OCI-LY3 (cell line): ENCODE measurements at regions not wholly inside any gene's neighbourhood (a gene's known extent, or its start where the extent isn't known, plus 50 kb on each side); places are given as distances from the start of the nearest gene placed in this dataset.
"Not testable (repeated sequence)": the region's sequence is repeated elsewhere in the genome, so short reads cannot be mapped to it uniquely, and the experiment has no call there.

Source experiments
- H2AFZ ChIP-seq: fragments of 200-600, 300-600 bp; shearing (Covaris generic); 2 replicates; pipeline ENCODE4 v1.6.0; 2014; ENCODE audit warnings: antibody characterized with exemption, low read depth, low read length
- H3K27ac ChIP-seq: fragments of 200-600, 300-600 bp; sonication (generic); 2 replicates; pipeline ENCODE4 v1.5.1; 2014; ENCODE audit warnings: mild to moderate bottlenecking, low read length, moderate library complexity, mixed read lengths
- H3K27me3 ChIP-seq: fragments of 200-600, 300-600 bp; sonication (generic); 2 replicates; pipeline ENCODE4 v1.6.1; 2014; ENCODE audit warnings: low read depth, low read length, mixed read lengths
- H3K36me3 ChIP-seq: fragments of 200-600, 300-600 bp; sonication (generic); replicated peaks from 2 replicates; pipeline ENCODE3; 2014; ENCODE audit warnings: low read depth, low read length, mixed read lengths
- H3K4me1 ChIP-seq: fragments of 300-600, 200-600 bp; sonication (generic); 2 replicates; pipeline ENCODE4 v1.6.1; 2014; ENCODE audit warnings: low read length, mixed read lengths
- H3K4me2 ChIP-seq: fragments of 200-600, 300-600 bp; sonication (generic); 2 replicates; pipeline ENCODE4 v1.6.1; 2014; ENCODE audit warnings: low read length, mixed read lengths
- H3K4me3 ChIP-seq: fragments of 300-600, 200-600 bp; sonication (generic); 2 replicates; pipeline ENCODE4 v1.5.1; 2014; ENCODE audit warnings: antibody characterized with exemption, mild to moderate bottlenecking, low read length, moderate library complexity
- H3K79me2 ChIP-seq: fragments of 300-600, 200-600 bp; shearing (Covaris generic); 2 replicates; pipeline ENCODE4 v1.6.1; 2014; ENCODE audit warnings: mild to moderate bottlenecking, low read length, mixed read lengths
- H3K9ac ChIP-seq: fragments of 300-600, 200-600 bp; shearing (Covaris generic); 2 replicates; pipeline ENCODE4 v1.6.0; 2014; ENCODE audit warnings: mild to moderate bottlenecking, low read length, moderate library complexity
- H3K9me3 ChIP-seq: fragments of 200-600, 300-600 bp; shearing (Covaris generic); 2 replicates; pipeline ENCODE4 v1.6.1; 2014; ENCODE audit warnings: low read length, mixed read lengths; ENCODE audit not compliant: insufficient read depth
- H4K20me1 ChIP-seq: fragments of 200-600, 300-600 bp; sonication (generic); 2 replicates; pipeline ENCODE4 v1.6.1; 2016; ENCODE audit warnings: low read length, mixed read lengths; ENCODE audit not compliant: insufficient read depth
- EZH2phosphoT487 ChIP-seq: fragments of 200-600 bp; shearing (Covaris generic); IDR thresholded peaks from 2 replicates; pipeline ENCODE4 v1.6.1; 2018; ENCODE audit warnings: antibody characterized with exemption, mixed run types, low read depth
- TF ChIP-seq, protein P1 (sequence below): fragments of 200-600, 300-600 bp; sonication (generic); IDR thresholded peaks from 2 replicates; pipeline ENCODE4 v1.5.1; 2014; ENCODE audit warnings: antibody characterized with exemption, low read length, low read depth

DNA sequence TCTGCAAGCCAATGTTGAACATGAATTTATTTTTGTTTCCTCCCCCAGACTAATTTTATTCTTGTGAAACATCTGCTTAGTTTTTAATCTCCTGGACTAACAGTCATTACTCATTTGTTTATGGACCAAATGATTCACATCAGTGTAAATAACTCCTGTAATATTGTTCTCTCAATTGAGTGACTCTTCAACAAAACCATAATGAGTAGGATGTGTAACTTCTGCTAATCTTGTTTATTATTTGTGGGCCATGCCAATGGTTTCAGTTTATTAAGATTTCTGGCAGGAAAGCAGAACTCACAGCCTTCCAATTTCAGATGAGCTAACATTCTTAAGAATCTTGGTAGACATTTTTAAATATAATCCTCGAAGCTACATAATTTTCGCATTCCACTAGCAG is 1216.3 kb upstream of the GOT2 start:
- H3K27me3 ChIP-seq, result no peaks in the 10 kb centered on the region

DNA sequence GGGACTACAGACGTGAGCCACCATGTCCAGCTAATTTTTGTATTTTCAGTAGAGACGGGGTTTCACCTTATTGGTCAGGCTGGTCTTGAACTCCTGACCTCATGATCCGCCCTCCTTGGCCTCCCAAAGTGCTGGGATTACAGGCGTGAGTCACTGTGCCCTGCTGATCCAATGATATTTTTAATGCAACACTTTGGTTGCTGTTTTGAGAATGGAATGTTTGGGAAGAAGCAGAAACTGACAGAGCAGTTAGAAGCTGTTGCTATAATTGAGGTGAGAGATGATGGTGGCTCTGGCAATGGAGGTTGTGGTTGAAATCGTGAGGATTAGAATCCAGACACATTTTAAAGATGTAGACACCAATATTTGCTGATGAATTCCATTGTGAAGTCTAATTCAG is 1209.9 kb upstream of the GOT2 start:
- not testable (repeated sequence) for H3K9ac ChIP-seq, H3K36me3 ChIP-seq, H3K27ac ChIP-seq, H3K9me3 ChIP-seq, H4K20me1 ChIP-seq, H3K27me3 ChIP-seq, H3K79me2 ChIP-seq, H3K4me3 ChIP-seq, H3K4me1 ChIP-seq, H3K4me2 ChIP-seq, H2AFZ ChIP-seq

More for the DNA sequence above, 1216.3 kb upstream of the GOT2 start:
- no peak overlapping the region for H3K27ac ChIP-seq
- H3K4me2 ChIP-seq, result no peak overlapping the region
- no peaks in the 10 kb centered on the region for H3K36me3 ChIP-seq
- no peak overlapping the region for H3K9ac ChIP-seq
- no peak overlapping the region for H2AFZ ChIP-seq
- no peak overlapping the region for H3K4me3 ChIP-seq
- no peaks in the 10 kb centered on the region for H3K9me3 ChIP-seq
- no peaks in the 10 kb centered on the region for H4K20me1 ChIP-seq
- no peaks in the 10 kb centered on the region for H3K79me2 ChIP-seq
- TF ChIP-seq, protein P1, sequence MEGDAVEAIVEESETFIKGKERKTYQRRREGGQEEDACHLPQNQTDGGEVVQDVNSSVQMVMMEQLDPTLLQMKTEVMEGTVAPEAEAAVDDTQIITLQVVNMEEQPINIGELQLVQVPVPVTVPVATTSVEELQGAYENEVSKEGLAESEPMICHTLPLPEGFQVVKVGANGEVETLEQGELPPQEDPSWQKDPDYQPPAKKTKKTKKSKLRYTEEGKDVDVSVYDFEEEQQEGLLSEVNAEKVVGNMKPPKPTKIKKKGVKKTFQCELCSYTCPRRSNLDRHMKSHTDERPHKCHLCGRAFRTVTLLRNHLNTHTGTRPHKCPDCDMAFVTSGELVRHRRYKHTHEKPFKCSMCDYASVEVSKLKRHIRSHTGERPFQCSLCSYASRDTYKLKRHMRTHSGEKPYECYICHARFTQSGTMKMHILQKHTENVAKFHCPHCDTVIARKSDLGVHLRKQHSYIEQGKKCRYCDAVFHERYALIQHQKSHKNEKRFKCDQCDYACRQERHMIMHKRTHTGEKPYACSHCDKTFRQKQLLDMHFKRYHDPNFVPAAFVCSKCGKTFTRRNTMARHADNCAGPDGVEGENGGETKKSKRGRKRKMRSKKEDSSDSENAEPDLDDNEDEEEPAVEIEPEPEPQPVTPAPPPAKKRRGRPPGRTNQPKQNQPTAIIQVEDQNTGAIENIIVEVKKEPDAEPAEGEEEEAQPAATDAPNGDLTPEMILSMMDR, result no peak
- TF ChIP-seq EZH2phosphoT487, result no peak
- no peaks in the 10 kb centered on the region for H3K4me1 ChIP-seq

DNA sequence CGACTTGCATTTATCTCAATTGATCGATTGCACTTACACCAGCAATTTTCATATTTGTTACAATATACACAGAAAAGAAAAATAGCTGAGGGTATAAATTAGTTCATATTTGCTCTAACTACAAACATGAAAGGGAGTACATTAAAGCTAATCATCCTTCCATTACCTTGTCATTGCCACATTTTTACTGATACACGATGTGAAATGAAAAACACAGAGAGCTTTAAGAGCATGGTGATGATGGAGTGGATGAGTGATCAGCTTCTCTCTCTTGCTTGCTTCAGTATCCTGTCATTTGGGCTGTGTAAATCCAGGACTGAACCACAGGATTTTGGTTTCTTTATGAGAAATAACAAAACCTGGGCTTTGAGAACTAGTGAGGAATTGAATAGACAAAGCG is 1207.5 kb upstream of the GOT2 start:
- Histone ChIP-seq H3K4me1 (no peaks in the 10 kb centered on the region), H3K9ac (no peak overlapping the region), H3K27me3 (no peaks in the 10 kb centered on the region), H3K9me3 (no peaks in the 10 kb centered on the region), H3K36me3 (no peaks in the 10 kb centered on the region), H2AFZ (no peak overlapping the region), H3K4me3 (no peak overlapping the region), H3K4me2 (no peak overlapping the region), H4K20me1 (no peaks in the 10 kb centered on the region), H3K79me2 (no peaks in the 10 kb centered on the region), H3K27ac (no peak overlapping the region)
- TF ChIP-seq, protein P1, result no peak
- TF ChIP-seq EZH2phosphoT487, result no peak

DNA sequence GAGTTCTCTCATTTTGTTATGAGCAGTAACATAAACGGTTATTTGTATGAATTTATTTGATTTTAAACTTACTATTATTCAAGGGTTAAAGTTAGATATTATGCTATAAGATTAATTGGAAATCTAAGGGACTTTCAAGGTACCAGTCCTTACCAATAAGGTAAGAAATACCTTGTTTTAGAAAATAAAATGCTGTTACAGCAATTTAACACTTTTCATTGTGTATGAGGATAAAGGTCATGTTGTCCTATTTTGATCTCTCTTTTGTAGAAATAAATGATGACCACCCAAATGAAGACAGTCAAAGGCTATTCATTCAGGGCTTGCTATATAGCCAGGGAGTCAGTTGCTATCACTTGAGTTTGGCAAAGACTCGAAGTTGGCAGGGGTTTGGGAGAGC is 1185.9 kb upstream of the GOT2 start:
- Histone ChIP-seq H3K27ac (no peak overlapping the region), H3K4me1 (no peaks in the 10 kb centered on the region), H3K36me3 (no peaks in the 10 kb centered on the region), H3K4me2 (no peak overlapping the region), H4K20me1 (no peaks in the 10 kb centered on the region), H3K9me3 (no peaks in the 10 kb centered on the region), H3K27me3 (no peaks in the 10 kb centered on the region), H2AFZ (no peak overlapping the region), H3K79me2 (no peaks in the 10 kb centered on the region), H3K9ac (no peak overlapping the region), H3K4me3 (no peak overlapping the region)
- TF ChIP-seq EZH2phosphoT487, result no peak
- TF ChIP-seq, protein P1, result no peak

DNA sequence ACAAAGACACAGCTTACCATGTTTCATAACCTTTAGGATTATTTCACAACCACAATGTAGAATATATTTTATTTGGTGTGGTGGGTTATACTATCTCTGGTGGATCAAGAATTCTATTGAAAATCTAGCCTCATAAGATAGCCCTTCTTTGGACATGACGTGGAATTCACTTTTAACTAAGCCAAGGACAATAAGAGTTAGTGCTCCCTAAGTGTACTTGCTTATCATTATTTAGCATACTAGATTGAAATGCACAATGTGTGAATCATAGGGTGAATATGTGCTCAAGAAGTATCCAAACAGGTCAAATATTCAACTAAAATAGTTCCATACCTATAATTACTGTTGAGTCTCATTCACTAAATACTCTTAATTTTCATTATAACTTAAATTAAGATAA is 1179.5 kb upstream of the GOT2 start:
- H3K4me2 ChIP-seq, result no peak overlapping the region
- no peaks in the 10 kb centered on the region for H4K20me1 ChIP-seq
- no peaks in the 10 kb centered on the region for H3K27me3 ChIP-seq
- no peaks in the 10 kb centered on the region for H3K36me3 ChIP-seq
- TF ChIP-seq, protein P1, result no peak
- TF ChIP-seq EZH2phosphoT487, result no peak
- no peaks in the 10 kb centered on the region for H3K9me3 ChIP-seq
- no peak overlapping the region for H2AFZ ChIP-seq
- H3K4me3 ChIP-seq, result no peak overlapping the region
- H3K9ac ChIP-seq, result no peak overlapping the region
- H3K79me2 ChIP-seq, result no peaks in the 10 kb centered on the region
- H3K4me1 ChIP-seq, result no peaks in the 10 kb centered on the region
- H3K27ac ChIP-seq, result no peak overlapping the region
